ENCODE measurements at regions not wholly inside any gene's neighbourhood (a gene's known extent, or its start where the extent isn't known, plus 50 kb on each side); places are given as distances from the start of the nearest gene placed in this dataset.

GRCh38 chr13:107927557-107927956 is 287.8 kb downstream of the LIG4 start:
- no peak for TF ChIP-seq CTCF (IDR thresholded peaks at IDR 0.05)
- no peak for TF ChIP-seq YY1 (IDR thresholded peaks at IDR 0.05; ENCODE audit: low read depth)
- no peak for TF ChIP-seq TEAD4 (IDR thresholded peaks at IDR 0.05; ENCODE audit: borderline replicate concordance, insufficient read depth)
- TF ChIP-seq RAD21 (IDR thresholded peaks at IDR 0.05; ENCODE audit: low read length), result no peak
- no peak for TF ChIP-seq MAX (IDR thresholded peaks at IDR 0.05; ENCODE audit: low read depth)
- TF ChIP-seq EZH2phosphoT487 (IDR thresholded peaks at IDR 0.05; ENCODE audit: borderline replicate concordance, low read depth), result no peak
- no peak for TF ChIP-seq RFX5 (IDR thresholded peaks at IDR 0.05; ENCODE audit: low read length)
- no peak for TF ChIP-seq GABPA (IDR thresholded peaks at IDR 0.05; ENCODE audit: low read depth)
- TF ChIP-seq SIN3A (IDR thresholded peaks at IDR 0.05; ENCODE audit: borderline replicate concordance, low read depth, low read length), result no peak
- no peak for TF ChIP-seq FOSL2 (IDR thresholded peaks at IDR 0.05; ENCODE audit: borderline replicate concordance, low read depth)
